ENCODE measurements at regions not wholly inside any gene's neighbourhood (a gene's known extent, or its start where the extent isn't known, plus 50 kb on each side); places are given as distances from the start of the nearest gene placed in this dataset.

DNA sequence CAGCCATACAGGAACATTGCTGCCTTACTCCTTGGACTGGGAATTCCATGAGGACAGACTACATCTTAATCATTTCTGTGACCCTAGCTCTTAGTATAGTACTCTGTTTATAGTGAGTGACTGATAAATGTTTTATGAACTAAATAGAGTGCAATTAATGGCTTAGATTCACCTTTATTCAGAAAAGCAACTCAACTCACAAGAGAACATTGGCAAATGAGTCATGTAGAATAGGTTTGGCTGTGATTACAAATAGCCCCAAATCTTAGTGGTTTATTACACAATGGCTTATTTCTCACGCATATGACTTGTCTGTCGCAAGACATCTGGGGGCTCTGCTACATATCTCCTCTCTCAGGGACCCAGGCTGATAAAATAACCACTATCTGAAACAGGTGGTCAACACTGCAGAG, 121.6 kb upstream of the KL start:
- Histone ChIP-seq H3K9me3 (ENCODE audit: low read length) (no peaks in the 10 kb centered on the region), H3K4me1 (ENCODE audit: insufficient read depth, low read length) (no peaks in the 10 kb centered on the region), H3K36me3 (ENCODE audit: insufficient read depth, low read length) (no peaks in the 10 kb centered on the region), H3K4me3 (ENCODE audit: low read length) (no peak overlapping the region), H3K27me3 (ENCODE audit: insufficient read depth, low read length, poor library complexity, severe bottlenecking) (no peaks in the 10 kb centered on the region), H3K27ac (ENCODE audit: low read depth, low read length) (no peak overlapping the region)
- Mint-ChIP-seq H3K27me3 (peaks cover 3 to 5% of the 10 kb centered on the region in 2 donors), H3K4me1 (no peaks in the 10 kb centered on the region), H3K9me3 (peaks cover 0 to 3% (median 0%) of the 10 kb centered on the region in 5 donors), H3K36me3 (no peaks in the 10 kb centered on the region), H3K4me3 (no peak overlapping the region), H3K27ac (no peak overlapping the region)
- POLR2A ChIA-PET, result no interaction called here
- CTCF ChIA-PET, result no interaction called here
- DNase-seq, result no peak

GRCh38 chr13:32895296-32895695, 120.9 kb upstream of the KL start:
- H3K4me3 Mint-ChIP-seq, result no peak overlapping the region
- POLR2A ChIA-PET, result no interaction called here
- H3K4me1 ChIP-seq (ENCODE audit: insufficient read depth, low read length), result no peaks in the 10 kb centered on the region
- DNase-seq, result no peak
- CTCF ChIA-PET, result no interaction called here
- no peak overlapping the region for H3K27ac Mint-ChIP-seq
- no peak overlapping the region for H3K27ac ChIP-seq (ENCODE audit: low read depth, low read length)
- no peaks in the 10 kb centered on the region for H3K9me3 ChIP-seq (ENCODE audit: low read length)
- H3K36me3 Mint-ChIP-seq, result no peaks in the 10 kb centered on the region
- no peaks in the 10 kb centered on the region for H3K36me3 ChIP-seq (ENCODE audit: insufficient read depth, low read length)
- H3K27me3 Mint-ChIP-seq, result peaks cover 3 to 5% of the 10 kb centered on the region in 2 donors
- no peaks in the 10 kb centered on the region for H3K4me1 Mint-ChIP-seq
- no peak overlapping the region for H3K4me3 ChIP-seq (ENCODE audit: low read length)
- H3K27me3 ChIP-seq (ENCODE audit: insufficient read depth, low read length, poor library complexity, severe bottlenecking), result no peaks in the 10 kb centered on the region
- H3K9me3 Mint-ChIP-seq, result peaks cover 0 to 3% (median 0%) of the 10 kb centered on the region in 5 donors

GRCh38 chr13:32897296-32897695, 118.9 kb upstream of the KL start:
- ChIA-PET POLR2A (no interaction called here), CTCF (interaction anchor here (1.5 kb wide), 1 partner anchor 9 kb away, joined by 3 read pairs; no protein-coding TSS in a partner anchor)

DNA sequence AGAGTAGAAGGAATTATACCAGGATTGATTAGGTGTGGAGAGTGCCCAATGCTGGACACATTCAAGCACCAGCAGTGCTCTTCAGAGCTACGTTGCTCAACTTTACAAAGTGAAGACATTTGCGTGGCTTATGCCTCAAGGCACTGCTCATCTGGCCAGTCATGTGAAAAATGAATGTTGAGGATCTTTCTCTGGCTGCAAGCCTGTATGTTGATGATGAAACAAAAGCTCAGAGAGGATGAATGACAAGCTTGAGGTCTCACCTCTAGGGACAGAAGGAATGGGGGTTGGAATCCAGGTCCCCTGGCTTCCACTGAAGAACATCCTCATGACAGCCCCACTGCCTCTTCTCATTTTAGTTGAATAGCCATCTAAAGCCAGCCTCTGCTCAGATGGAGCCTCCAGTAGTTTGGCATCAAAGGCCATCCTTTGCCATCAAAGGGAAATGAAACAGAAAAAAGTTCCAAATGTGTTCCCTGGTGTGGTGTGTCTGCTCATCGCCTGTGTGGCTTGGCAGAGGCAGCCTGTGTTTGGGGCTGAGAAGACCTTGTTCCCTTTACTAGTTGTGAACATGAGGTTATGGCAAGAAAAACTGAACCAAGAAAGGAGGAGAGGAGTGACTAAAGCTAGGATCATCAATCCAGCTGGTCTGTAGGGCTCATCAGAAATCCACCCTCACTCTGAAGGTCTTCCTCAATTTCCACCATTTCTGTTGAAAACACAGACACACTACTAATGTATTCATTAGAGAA, 114.0 kb upstream of the KL start:
- Mint-ChIP-seq H3K4me1 (peaks cover 4 to 14% (median 12%) of the 10 kb centered on the region in 3 donors), H3K27ac (no peak overlapping the region), H3K4me3 (no peak overlapping the region), H3K36me3 (no peaks in the 10 kb centered on the region), H3K9me3 (peaks cover 0 to 4% (median 2%) of the 10 kb centered on the region in 5 donors), H3K27me3 (peaks cover 3 to 5% of the 10 kb centered on the region in 2 donors)
- Histone ChIP-seq H3K4me1 (ENCODE audit: insufficient read depth, low read length) (no peaks in the 10 kb centered on the region), H3K9me3 (ENCODE audit: low read length) (no peaks in the 10 kb centered on the region), H3K4me3 (ENCODE audit: low read length) (no peak overlapping the region), H3K27ac (ENCODE audit: low read depth, low read length) (no peak overlapping the region), H3K36me3 (ENCODE audit: insufficient read depth, low read length) (no peaks in the 10 kb centered on the region), H3K27me3 (ENCODE audit: insufficient read depth, low read length, poor library complexity, severe bottlenecking) (no peaks in the 10 kb centered on the region)
- ChIA-PET POLR2A (no interaction called here), CTCF (no interaction called here)
- DNase-seq, result no peak

More at GRCh38 chr13:32897296-32897695, 118.9 kb upstream of the KL start:
- H3K4me1 ChIP-seq (ENCODE audit: insufficient read depth, low read length), result no peaks in the 10 kb centered on the region
- no peak overlapping the region for H3K4me3 ChIP-seq (ENCODE audit: low read length)
- no peak overlapping the region for H3K27ac Mint-ChIP-seq
- no peak for DNase-seq
- H3K9me3 Mint-ChIP-seq, result peaks cover 0 to 6% (median 2%) of the 10 kb centered on the region in 5 donors
- H3K27me3 Mint-ChIP-seq, result peaks cover 3 to 5% of the 10 kb centered on the region in 2 donors
- H3K27me3 ChIP-seq (ENCODE audit: insufficient read depth, low read length, poor library complexity, severe bottlenecking), result no peaks in the 10 kb centered on the region
- H3K36me3 ChIP-seq (ENCODE audit: insufficient read depth, low read length), result no peaks in the 10 kb centered on the region
- H3K27ac ChIP-seq (ENCODE audit: low read depth, low read length), result no peak overlapping the region
- H3K9me3 ChIP-seq (ENCODE audit: low read length), result no peaks in the 10 kb centered on the region
- H3K4me1 Mint-ChIP-seq, result no peaks in the 10 kb centered on the region
- H3K4me3 Mint-ChIP-seq, result no peak overlapping the region
- H3K36me3 Mint-ChIP-seq, result no peaks in the 10 kb centered on the region

GRCh38 chr13:32902874-32903273, 113.3 kb upstream of the KL start:
- Histone ChIP-seq H3K4me1 (ENCODE audit: insufficient read depth, low read length) (no peaks in the 10 kb centered on the region), H3K27ac (ENCODE audit: low read depth, low read length) (no peak overlapping the region), H3K9me3 (ENCODE audit: low read length) (no peaks in the 10 kb centered on the region), H3K36me3 (ENCODE audit: insufficient read depth, low read length) (no peaks in the 10 kb centered on the region), H3K27me3 (ENCODE audit: insufficient read depth, low read length, poor library complexity, severe bottlenecking) (no peaks in the 10 kb centered on the region), H3K4me3 (ENCODE audit: low read length) (no peak overlapping the region)
- H3K4me3 Mint-ChIP-seq, result no peak overlapping the region
- POLR2A ChIA-PET, result no interaction called here
- H3K27ac Mint-ChIP-seq, result peak overlapping the region in 1 of 8 donors; percentile 33
- H3K4me1 Mint-ChIP-seq, result peaks cover 4 to 14% (median 12%) of the 10 kb centered on the region in 3 donors
- H3K9me3 Mint-ChIP-seq, result peaks cover 0 to 4% (median 2%) of the 10 kb centered on the region in 5 donors
- H3K27me3 Mint-ChIP-seq, result peaks cover 1 to 5% of the 10 kb centered on the region in 2 donors
- CTCF ChIA-PET, result no interaction called here
- H3K36me3 Mint-ChIP-seq, result no peaks in the 10 kb centered on the region
- DNase-seq, result no peak

GRCh38 chr13:32903720-32904119, 112.5 kb upstream of the KL start:
- Mint-ChIP-seq H3K27me3 (peaks cover 1 to 5% of the 10 kb centered on the region in 2 donors), H3K36me3 (no peaks in the 10 kb centered on the region), H3K4me1 (peaks cover 4 to 14% (median 12%) of the 10 kb centered on the region in 3 donors), H3K9me3 (peaks cover 0 to 4% (median 2%) of the 10 kb centered on the region in 5 donors), H3K27ac (no peak overlapping the region), H3K4me3 (no peak overlapping the region)
- Histone ChIP-seq H3K4me1 (ENCODE audit: insufficient read depth, low read length) (no peaks in the 10 kb centered on the region), H3K27me3 (ENCODE audit: insufficient read depth, low read length, poor library complexity, severe bottlenecking) (no peaks in the 10 kb centered on the region), H3K36me3 (ENCODE audit: insufficient read depth, low read length) (no peaks in the 10 kb centered on the region), H3K27ac (ENCODE audit: low read depth, low read length) (no peak overlapping the region), H3K4me3 (ENCODE audit: low read length) (no peak overlapping the region), H3K9me3 (ENCODE audit: low read length) (no peaks in the 10 kb centered on the region)
- no peak for DNase-seq
- CTCF ChIA-PET, result interaction anchor here (0.8 kb wide), 1 partner anchor 10 kb away, joined by 3 read pairs; no protein-coding TSS in a partner anchor
- POLR2A ChIA-PET, result no interaction called here

DNA sequence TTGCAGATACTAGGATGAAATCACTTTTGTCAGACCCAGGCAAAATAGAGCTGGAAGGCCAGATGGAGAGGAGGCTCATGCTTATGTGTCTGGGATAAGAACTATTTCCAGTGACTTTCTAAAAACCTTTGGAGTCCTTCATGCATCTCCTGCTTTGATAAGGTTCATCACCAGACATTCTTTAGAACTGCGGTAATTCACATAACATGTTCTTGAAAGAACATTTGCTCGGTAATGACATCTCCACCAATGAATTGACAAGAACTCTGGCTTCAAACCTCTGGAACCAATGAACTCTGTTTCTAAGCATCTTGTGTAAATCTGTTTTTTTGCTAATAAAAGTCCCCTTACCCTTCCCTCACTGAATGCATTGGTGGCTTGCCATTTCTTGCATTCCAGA, 112.0 kb upstream of the KL start:
- CTCF ChIA-PET, result interaction anchor here (0.8 kb wide), 1 partner anchor 10 kb away, joined by 3 read pairs; no protein-coding TSS in a partner anchor
- H3K4me3 ChIP-seq (ENCODE audit: low read length), result no peak overlapping the region
- H3K4me3 Mint-ChIP-seq, result no peak overlapping the region
- H3K36me3 ChIP-seq (ENCODE audit: insufficient read depth, low read length), result no peaks in the 10 kb centered on the region
- H3K4me1 ChIP-seq (ENCODE audit: insufficient read depth, low read length), result no peaks in the 10 kb centered on the region
- H3K36me3 Mint-ChIP-seq, result no peaks in the 10 kb centered on the region
- peaks cover 0 to 4% (median 2%) of the 10 kb centered on the region in 5 donors for H3K9me3 Mint-ChIP-seq
- DNase-seq, result no peak
- no peaks in the 10 kb centered on the region for H3K27me3 ChIP-seq (ENCODE audit: insufficient read depth, low read length, poor library complexity, severe bottlenecking)
- H3K4me1 Mint-ChIP-seq, result peaks cover 4 to 14% (median 12%) of the 10 kb centered on the region in 3 donors
- H3K27me3 Mint-ChIP-seq, result peaks cover 1 to 5% of the 10 kb centered on the region in 2 donors
- no peak overlapping the region for H3K27ac Mint-ChIP-seq
- POLR2A ChIA-PET, result no interaction called here
- H3K9me3 ChIP-seq (ENCODE audit: low read length), result no peaks in the 10 kb centered on the region
- no peak overlapping the region for H3K27ac ChIP-seq (ENCODE audit: low read depth, low read length)

DNA sequence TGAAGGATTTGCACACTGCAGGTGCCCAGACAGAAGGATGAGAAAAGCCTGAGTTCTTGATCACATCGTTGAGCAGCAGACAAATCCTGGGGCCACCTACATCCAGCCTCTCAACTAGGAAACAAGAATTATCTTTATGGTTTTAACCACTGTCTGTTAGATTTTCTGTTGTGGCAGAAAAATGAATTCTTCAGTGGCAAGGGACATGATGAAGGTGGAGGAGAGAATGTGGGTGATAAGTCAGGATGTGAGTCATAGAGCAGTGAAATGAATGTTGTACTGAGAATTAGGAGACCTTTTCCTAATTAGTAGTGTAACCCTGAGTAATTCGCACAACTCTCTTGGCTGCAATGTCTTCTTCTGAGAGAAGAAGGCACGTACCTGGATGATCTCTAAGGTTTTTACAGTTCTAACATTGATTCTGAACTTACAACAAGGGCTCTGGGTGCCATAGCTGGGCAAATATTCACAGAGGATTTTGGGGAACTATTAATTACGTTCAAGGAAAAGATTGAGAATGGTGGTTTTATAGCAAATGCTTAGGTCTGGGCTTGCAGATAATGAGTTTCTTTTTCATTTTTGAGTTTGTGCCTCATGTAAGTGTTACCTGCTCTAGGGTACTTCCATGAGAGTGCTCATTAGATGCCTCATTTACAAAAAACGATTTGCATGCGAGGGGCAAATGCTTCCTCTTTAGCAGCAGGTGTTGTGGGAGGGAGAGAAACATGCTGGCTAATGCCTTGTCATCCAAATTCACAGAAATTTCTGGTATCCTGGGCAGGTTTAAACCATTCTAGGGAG, 111.0 kb upstream of the KL start:
- Mint-ChIP-seq H3K27me3 (peaks cover 1 to 5% of the 10 kb centered on the region in 2 donors), H3K9me3 (peaks cover 0 to 4% (median 2%) of the 10 kb centered on the region in 5 donors), H3K27ac (no peak overlapping the region), H3K36me3 (no peaks in the 10 kb centered on the region), H3K4me3 (no peak overlapping the region), H3K4me1 (peaks cover 4 to 14% (median 12%) of the 10 kb centered on the region in 3 donors)
- Histone ChIP-seq H3K9me3 (ENCODE audit: low read length) (no peaks in the 10 kb centered on the region), H3K27me3 (ENCODE audit: insufficient read depth, low read length, poor library complexity, severe bottlenecking) (no peaks in the 10 kb centered on the region), H3K27ac (ENCODE audit: low read depth, low read length) (no peak overlapping the region), H3K4me1 (ENCODE audit: insufficient read depth, low read length) (no peaks in the 10 kb centered on the region), H3K4me3 (ENCODE audit: low read length) (no peak overlapping the region), H3K36me3 (ENCODE audit: insufficient read depth, low read length) (no peaks in the 10 kb centered on the region)
- ChIA-PET CTCF (no interaction called here), POLR2A (no interaction called here)
- no peak for DNase-seq
